Thoracic aorta (tissue), 2 donors: ENCODE measurements at regions not wholly inside any gene's neighbourhood (a gene's known extent, or its start where the extent isn't known, plus 50 kb on each side); places are given as distances from the start of the nearest gene placed in this dataset.

Experiments
- ATAC-seq: fragments of 150-250 bp; one replicate; pipeline ENCODE4 v1.8.0; 2017; ENCODE audit warnings: low read depth; ENCODE audit not compliant: insufficient number of reproducible peaks, low FRiP score
- DNase-seq: peaks from one replicate; pipeline ENCODE4 v3.0.0-alpha.2; 2020; ENCODE audit warnings: low spot score
- H3K27ac ChIP-seq, 2 donors: fragments of 200-600 bp; sonication (generic); 1 replicate in 1 of 2; 2 replicates in 1 of 2; pipeline ENCODE4 v1.5.1; 2016; ENCODE audit warnings: mild to moderate bottlenecking in 2 of 2, moderate library complexity in 2 of 2
- H3K27me3 ChIP-seq: fragments of 200-600 bp; sonication (generic); replicated peaks from 2 replicates; pipeline ENCODE4 v1.6.0; 2016; ENCODE audit warnings: mild to moderate bottlenecking; ENCODE audit not compliant: insufficient read depth
- H3K36me3 ChIP-seq: fragments of 200-600 bp; sonication (generic); one replicate; pipeline ENCODE4 v1.5.1; 2016
- H3K4me1 ChIP-seq, 2 donors: fragments of 200-600 bp; sonication (generic); 1 replicate in 1 of 2; 2 replicates in 1 of 2; pipeline versions ENCODE4 v1.5.1 to v1.6.0; 2016; ENCODE audit warnings: low read depth in 2 of 2, mild to moderate bottlenecking in 1 of 2; ENCODE audit not compliant: control insufficient read depth in 1 of 2
- H3K4me3 ChIP-seq: fragments of 200-600 bp; sonication (generic); 2 replicates; pipeline ENCODE4 v1.5.1; 2016; ENCODE audit warnings: mild to moderate bottlenecking
- H3K9me3 ChIP-seq: fragments of 200-600 bp; sonication (generic); 2 replicates; pipeline ENCODE4 v1.5.1; 2016
- CTCF ChIP-seq: fragments of 200-600 bp; sonication (generic); IDR thresholded peaks from one replicate; pipeline ENCODE4 v1.5.1; 2019; ENCODE audit warnings: antibody characterized with exemption

- Histone ChIP-seq H3K4me3 (no peak overlapping the region), H3K36me3 (no peaks in the 10 kb centered on the region), H3K27ac (no peak overlapping the region), H3K27me3 (no peaks in the 10 kb centered on the region), H3K4me1 (no peaks in the 10 kb centered on the region), H3K9me3 (no peaks in the 10 kb centered on the region)
- ATAC-seq (no peak), DNase-seq (no peak)
- TF ChIP-seq CTCF = no peak
These were observed 493.8 kb downstream of the FAT4 start for GRCh38 chr4:125808570-125808969.

GRCh38 chr4:125811892-125812291 is 497.1 kb downstream of the FAT4 start:
- no peaks in the 10 kb centered on the region for H3K4me1 ChIP-seq
- no peaks in the 10 kb centered on the region for H3K36me3 ChIP-seq
- no peaks in the 10 kb centered on the region for H3K9me3 ChIP-seq
- H3K27ac ChIP-seq = no peak overlapping the region
- ATAC-seq = no peak
- no peaks in the 10 kb centered on the region for H3K27me3 ChIP-seq
- TF ChIP-seq CTCF = no peak
- DNase-seq = no peak
- H3K4me3 ChIP-seq = no peak overlapping the region

- Histone ChIP-seq H3K36me3 (no peaks in the 10 kb centered on the region), H3K27me3 (no peaks in the 10 kb centered on the region), H3K27ac (no peak overlapping the region), H3K4me1 (no peaks in the 10 kb centered on the region), H3K4me3 (no peak overlapping the region), H3K9me3 (no peaks in the 10 kb centered on the region)
- ATAC-seq = no peak
- no peak for DNase-seq
- no peak for TF ChIP-seq CTCF
These were observed 512.3 kb downstream of the FAT4 start for GRCh38 chr4:125826801-125827695.

DNA sequence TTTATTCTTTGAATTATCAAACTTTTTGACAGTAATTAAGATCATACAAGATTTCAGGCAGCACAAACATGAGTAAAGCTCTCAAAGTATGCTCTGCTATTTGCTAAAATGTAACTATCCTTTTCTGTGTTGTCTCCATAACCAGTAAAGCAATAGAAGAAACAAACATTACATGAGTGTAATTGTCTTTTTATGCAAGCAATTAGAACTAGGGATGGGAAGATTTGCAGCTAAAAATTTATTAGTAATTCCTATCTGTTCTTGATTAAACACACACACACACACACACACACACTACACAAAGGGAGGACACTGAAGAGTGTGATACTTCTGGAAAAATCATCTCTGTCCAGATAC is 512.9 kb downstream of the FAT4 start:
- ATAC-seq (no peak), DNase-seq (no peak)
- Histone ChIP-seq H3K9me3 (no peaks in the 10 kb centered on the region), H3K27me3 (no peaks in the 10 kb centered on the region), H3K27ac (no peak overlapping the region), H3K36me3 (no peaks in the 10 kb centered on the region), H3K4me1 (no peaks in the 10 kb centered on the region), H3K4me3 (no peak overlapping the region)
- no peak for TF ChIP-seq CTCF

DNA sequence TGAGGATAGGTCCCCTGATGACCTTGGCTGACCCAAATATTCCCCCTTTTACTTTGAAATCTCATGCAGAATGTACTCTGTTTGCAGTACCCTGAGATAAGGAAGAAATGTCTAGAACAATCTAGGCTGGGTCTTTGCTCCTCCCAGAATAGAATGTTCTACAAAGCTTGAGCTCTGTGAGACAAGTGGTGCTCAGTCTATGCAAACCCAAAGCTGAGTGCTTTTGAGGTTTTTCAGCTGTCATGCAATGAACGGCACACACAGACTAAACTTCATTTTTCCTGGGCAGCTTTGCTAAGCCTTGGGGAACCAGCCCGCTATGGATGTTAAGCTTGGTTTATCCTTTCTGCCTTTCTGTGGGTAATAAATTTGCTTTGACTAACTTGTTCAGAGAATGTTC is 513.6 kb downstream of the FAT4 start:
- no peak for DNase-seq
- no peak for ATAC-seq
- H3K4me3 ChIP-seq = no peak overlapping the region
- H3K27ac ChIP-seq = no peak overlapping the region
- no peaks in the 10 kb centered on the region for H3K36me3 ChIP-seq
- no peaks in the 10 kb centered on the region for H3K9me3 ChIP-seq
- no peaks in the 10 kb centered on the region for H3K27me3 ChIP-seq
- no peaks in the 10 kb centered on the region for H3K4me1 ChIP-seq
- TF ChIP-seq CTCF = no peak
